ENCODE measurements at regions not wholly inside any gene's neighbourhood (a gene's known extent, or its start where the extent isn't known, plus 50 kb on each side); places are given as distances from the start of the nearest gene placed in this dataset.
"Not testable (repeated sequence)": the region's sequence is repeated elsewhere in the genome, so short reads cannot be mapped to it uniquely, and the experiment has no call there.

DNA sequence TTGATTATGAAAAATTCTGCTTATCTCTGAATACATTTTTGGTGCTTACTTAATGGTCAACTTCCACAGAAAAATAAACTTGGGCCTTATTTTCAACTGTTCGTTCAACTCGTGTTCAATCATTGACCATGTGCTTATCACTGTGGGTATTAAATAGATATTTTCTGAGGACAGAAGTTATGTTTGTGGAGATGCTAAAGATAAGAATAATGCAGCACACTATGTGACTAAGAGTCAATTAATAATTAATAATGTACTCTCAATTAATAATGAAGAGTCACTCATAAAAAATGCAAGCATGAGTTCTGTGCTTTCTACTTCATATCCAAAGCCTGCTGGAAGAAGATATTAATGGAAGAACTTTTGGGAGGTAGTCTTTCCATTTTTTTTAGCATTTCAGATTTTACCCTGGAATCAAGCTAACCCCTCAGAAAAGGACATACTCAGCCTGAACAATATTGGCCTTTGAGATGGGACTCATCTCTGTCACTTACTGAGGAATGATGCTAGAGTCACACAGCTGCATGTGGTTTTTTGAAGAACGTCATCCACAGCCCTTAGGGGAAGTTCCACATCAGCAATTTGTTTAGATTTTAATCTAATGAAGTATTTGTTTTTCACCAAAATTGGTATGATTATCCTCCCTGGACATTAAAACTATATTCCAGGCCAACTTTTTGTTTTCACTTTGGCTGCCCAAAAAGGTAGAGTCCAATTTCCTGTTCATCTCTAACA lies 191.9 kb upstream of the CRIM1 start:
- DNase-seq (ENCODE audit: low spot score) = no peak

- DNase-seq (ENCODE audit: low spot score) = not testable (repeated sequence)
Measured at GRCh38 chr2:36157093-36157492, 198.5 kb upstream of the CRIM1 start.

- no peak for DNase-seq (ENCODE audit: low spot score)
Measured at GRCh38 chr2:36147670-36148390, 207.7 kb upstream of the CRIM1 start.

GRCh38 chr2:36146765-36147164 lies 208.8 kb upstream of the CRIM1 start:
- DNase-seq (ENCODE audit: low spot score) = no peak

GRCh38 chr2:36140391-36140790 lies 215.2 kb upstream of the CRIM1 start:
- DNase-seq (ENCODE audit: low spot score) = no peak

DNA sequence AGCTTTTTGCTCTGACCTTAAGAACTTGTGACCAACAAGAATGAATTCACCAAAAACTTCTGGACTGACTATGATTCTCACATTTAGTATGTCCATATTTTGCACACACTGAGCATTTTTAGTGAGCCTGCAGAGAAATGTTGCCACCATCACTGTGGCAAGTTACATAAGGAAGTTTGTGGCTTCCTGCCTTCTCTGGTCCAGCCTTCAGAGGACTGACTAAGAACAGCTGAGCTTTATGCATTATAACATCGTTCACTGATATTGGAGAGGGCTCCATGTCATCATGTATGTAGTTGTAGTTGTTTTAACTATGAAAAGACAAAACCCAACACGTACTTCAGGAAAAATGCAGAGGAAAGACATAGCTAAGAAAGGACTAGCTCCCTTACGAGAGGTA lies 218.0 kb upstream of the CRIM1 start:
- no peak for DNase-seq (ENCODE audit: low spot score)

- DNase-seq (ENCODE audit: low spot score) = no peak
Measured at GRCh38 chr2:36134281-36134680, 221.3 kb upstream of the CRIM1 start.

GRCh38 chr2:36128359-36128758 lies 227.2 kb upstream of the CRIM1 start:
- DNase-seq (ENCODE audit: low spot score) = no peak

DNA sequence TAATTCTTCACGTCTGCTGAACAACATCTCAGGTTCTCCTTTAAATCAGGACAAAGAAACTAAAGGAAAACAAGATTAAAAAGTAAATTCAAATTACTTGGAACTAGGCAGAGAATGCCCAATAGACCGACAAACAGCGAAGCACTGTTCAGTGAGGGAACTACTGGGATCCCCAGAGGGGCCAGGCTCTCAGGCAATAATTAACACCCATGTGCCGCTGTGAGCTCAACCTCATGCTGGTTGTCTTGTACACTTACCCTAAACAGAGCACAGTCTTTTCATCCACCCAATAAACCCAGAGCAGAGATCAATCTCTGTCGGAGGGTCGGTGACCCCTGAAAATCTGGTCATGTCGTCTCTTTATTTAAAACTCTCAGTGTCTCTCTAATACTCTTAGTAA lies 229.9 kb upstream of the CRIM1 start:
- no peak for DNase-seq (ENCODE audit: low spot score)

- no peak for DNase-seq (ENCODE audit: low spot score)
Measured at GRCh38 chr2:36123995-36124394, 231.6 kb upstream of the CRIM1 start.

GRCh38 chr2:36097022-36097421 lies 258.6 kb upstream of the CRIM1 start:
- no peak for DNase-seq (ENCODE audit: low spot score)

GRCh38 chr2:36091844-36092741 lies 263.5 kb upstream of the CRIM1 start:
- not testable (repeated sequence) for DNase-seq (ENCODE audit: low spot score)

DNA sequence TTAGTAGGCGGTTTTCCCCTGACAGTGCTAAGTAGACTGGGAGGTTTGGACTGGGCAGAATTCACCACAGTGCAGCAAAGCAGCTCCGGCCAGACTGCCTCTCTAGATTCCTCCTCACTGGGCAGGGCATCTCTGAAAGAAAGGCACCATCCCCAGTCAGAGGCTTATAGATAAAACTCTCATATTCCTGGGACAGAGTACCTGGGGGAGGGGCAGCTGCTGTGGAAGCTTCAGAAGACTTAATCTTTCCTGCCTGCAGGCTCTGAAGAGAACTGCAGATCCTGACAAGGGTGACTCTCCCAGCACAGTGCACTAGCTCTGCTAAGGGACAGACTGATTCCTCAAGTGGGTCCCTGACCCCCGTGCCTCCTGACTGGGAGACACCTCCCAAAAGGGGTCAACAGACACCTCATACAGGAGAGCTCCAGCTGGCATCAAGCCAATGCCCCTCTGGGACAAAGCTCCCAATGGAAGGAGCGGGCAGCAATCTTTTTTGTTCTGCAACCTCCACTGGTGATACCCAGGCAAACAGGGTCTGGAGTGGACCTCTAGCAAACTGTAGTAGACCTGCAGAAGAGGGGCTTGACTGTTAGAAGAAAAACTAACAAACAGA lies 266.8 kb upstream of the CRIM1 start:
- no peak for DNase-seq (ENCODE audit: low spot score)

- no peak for DNase-seq (ENCODE audit: low spot score)
Measured at GRCh38 chr2:36087344-36087743, 268.2 kb upstream of the CRIM1 start.

GRCh38 chr2:36079793-36080192 lies 275.8 kb upstream of the CRIM1 start:
- no peak for DNase-seq (ENCODE audit: low spot score)

- no peak for DNase-seq (ENCODE audit: low spot score)
Measured at GRCh38 chr2:36074008-36074407, 281.6 kb upstream of the CRIM1 start.

- no peak for DNase-seq (ENCODE audit: low spot score)
Measured at GRCh38 chr2:36071698-36072097, 283.9 kb upstream of the CRIM1 start.

GRCh38 chr2:36069074-36069473 lies 286.5 kb upstream of the CRIM1 start:
- DNase-seq (ENCODE audit: low spot score) = no peak

GRCh38 chr2:36068086-36068485 lies 287.5 kb upstream of the CRIM1 start:
- DNase-seq (ENCODE audit: low spot score) = no peak

DNA sequence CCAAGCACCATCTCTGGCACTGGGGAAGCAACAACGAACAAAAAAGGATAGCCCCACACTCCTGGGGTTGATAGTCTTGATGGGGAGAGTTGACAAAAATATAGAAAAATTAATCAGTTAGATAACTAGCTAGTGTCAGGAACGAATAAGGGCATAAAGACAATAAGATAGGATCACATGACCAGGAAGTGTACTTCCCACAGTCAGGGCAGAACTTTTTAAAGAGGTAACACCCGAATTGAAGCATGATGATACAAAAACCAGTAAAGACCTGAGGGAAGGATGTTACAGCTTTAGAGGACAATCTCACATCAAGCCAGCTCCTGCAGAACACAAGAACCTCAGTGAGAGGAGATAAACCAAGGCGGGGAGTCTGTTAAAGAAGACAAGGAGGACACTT lies 295.4 kb upstream of the CRIM1 start:
- no peak for DNase-seq (ENCODE audit: low spot score)

GRCh38 chr2:36059691-36060090 lies 295.9 kb upstream of the CRIM1 start:
- DNase-seq (ENCODE audit: low spot score) = no peak

GRCh38 chr2:36058953-36059352 lies 296.6 kb upstream of the CRIM1 start:
- DNase-seq (ENCODE audit: low spot score) = no peak
